Kidney epithelial cell (primary cell): ENCODE measurements at regions not wholly inside any gene's neighbourhood (a gene's known extent, or its start where the extent isn't known, plus 50 kb on each side); places are given as distances from the start of the nearest gene placed in this dataset.

Experiments
- DNase-seq: peaks from one replicate; pipeline ENCODE4 v3.0.0-alpha.2; 2010; ENCODE audit warnings: low read depth
- H3K27me3 ChIP-seq: 2 replicates; pipeline ENCODE4 v1.6.0; 2011; ENCODE audit warnings: low read length; ENCODE audit not compliant: control insufficient read depth, insufficient read depth
- H3K36me3 ChIP-seq: 2 replicates; pipeline ENCODE4 v1.5.1; 2011; ENCODE audit warnings: low read length; ENCODE audit not compliant: control insufficient read depth, insufficient read depth
- H3K4me3 ChIP-seq: 2 replicates; pipeline ENCODE4 v1.5.1; 2011; ENCODE audit warnings: low read depth, mild to moderate bottlenecking, control low read depth, low read length
- CTCF ChIP-seq: IDR thresholded peaks from 2 replicates; pipeline ENCODE4 v1.5.1; 2011; ENCODE audit warnings: mild to moderate bottlenecking, moderate library complexity, low read length, control low read depth, inconsistent platforms; ENCODE audit not compliant: insufficient read depth, poor library complexity, severe bottlenecking

GRCh38 chr16:65658787-65659220 lies 536.9 kb upstream of the CDH11 start:
- no peak overlapping the region for H3K4me3 ChIP-seq
- no peaks in the 10 kb centered on the region for H3K36me3 ChIP-seq
- H3K27me3 ChIP-seq: no peaks in the 10 kb centered on the region
- peak; percentile 31 for DNase-seq
- TF ChIP-seq CTCF: no peak

GRCh38 chr16:65658349-65658748 lies 536.5 kb upstream of the CDH11 start:
- Histone ChIP-seq H3K36me3 (no peaks in the 10 kb centered on the region), H3K27me3 (no peaks in the 10 kb centered on the region), H3K4me3 (no peak overlapping the region)
- peak; percentile 64 for DNase-seq
- TF ChIP-seq CTCF: no peak

GRCh38 chr16:65657556-65657955 lies 535.7 kb upstream of the CDH11 start:
- no peak overlapping the region for H3K4me3 ChIP-seq
- TF ChIP-seq CTCF: no peak
- H3K36me3 ChIP-seq: no peaks in the 10 kb centered on the region
- no peaks in the 10 kb centered on the region for H3K27me3 ChIP-seq
- DNase-seq: no peak

- no peak for DNase-seq
These were observed 535.2 kb upstream of the CDH11 start for GRCh38 chr16:65657071-65657494.

GRCh38 chr16:65655802-65656201 lies 533.9 kb upstream of the CDH11 start:
- H3K27me3 ChIP-seq: no peaks in the 10 kb centered on the region
- H3K36me3 ChIP-seq: no peaks in the 10 kb centered on the region
- DNase-seq: no peak
- TF ChIP-seq CTCF: no peak
- H3K4me3 ChIP-seq: no peak overlapping the region

More at GRCh38 chr16:65657071-65657494, 535.2 kb upstream of the CDH11 start:
- H3K36me3 ChIP-seq: no peaks in the 10 kb centered on the region
- H3K4me3 ChIP-seq: no peak overlapping the region
- no peak for TF ChIP-seq CTCF
- no peaks in the 10 kb centered on the region for H3K27me3 ChIP-seq

- H3K36me3 ChIP-seq: no peaks in the 10 kb centered on the region
- TF ChIP-seq CTCF: no peak
- DNase-seq: no peak
- no peaks in the 10 kb centered on the region for H3K27me3 ChIP-seq
- H3K4me3 ChIP-seq: no peak overlapping the region
These were observed 526.2 kb upstream of the CDH11 start for GRCh38 chr16:65648101-65648500.
